ENCODE measurements at regions not wholly inside any gene's neighbourhood (a gene's known extent, or its start where the extent isn't known, plus 50 kb on each side); places are given as distances from the start of the nearest gene placed in this dataset.
"Not testable (repeated sequence)": the region's sequence is repeated elsewhere in the genome, so short reads cannot be mapped to it uniquely, and the experiment has no call there.

DNA sequence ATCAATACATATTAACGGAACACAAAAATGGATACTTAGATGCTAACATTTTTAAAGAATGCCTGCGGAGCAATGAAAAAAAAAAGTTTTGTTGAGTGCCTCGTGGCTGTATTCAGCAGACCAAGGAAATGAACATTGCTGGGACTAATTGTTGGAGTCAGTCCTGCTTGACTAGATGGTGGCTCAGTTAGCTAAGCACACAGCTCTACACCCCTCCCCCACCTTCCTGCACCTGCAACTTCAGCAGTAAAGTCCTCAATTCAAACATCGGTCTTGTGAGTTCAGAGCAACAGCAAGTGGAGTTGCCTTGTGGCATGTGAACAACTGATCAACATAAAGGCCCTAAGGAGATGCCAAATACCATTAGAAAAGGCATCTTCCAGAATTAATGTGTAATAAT lies 326.0 kb upstream of the NPSR1 start:
- no peak for DNase-seq

DNA sequence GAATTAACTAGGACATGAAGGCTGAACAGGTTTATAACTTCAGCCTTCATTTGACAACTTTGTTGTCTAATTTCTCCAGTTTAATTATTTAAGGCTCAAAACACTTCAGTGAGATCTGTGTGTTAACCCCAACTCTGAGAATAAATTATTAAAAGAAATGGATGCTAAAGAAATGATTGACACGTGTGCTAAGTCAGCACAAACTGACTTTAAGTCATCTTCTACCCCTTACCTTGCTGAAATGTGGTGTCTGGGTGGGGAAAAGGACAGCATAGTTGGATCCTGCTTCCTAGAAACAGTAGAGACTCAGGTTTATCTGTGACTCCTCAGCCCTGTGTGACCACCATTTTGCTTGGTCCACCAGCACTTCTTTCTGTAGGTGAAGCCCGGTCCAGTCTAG lies 324.8 kb upstream of the NPSR1 start:
- no peak for DNase-seq

GRCh38 chr7:34333925-34334324 lies 324.1 kb upstream of the NPSR1 start:
- no peak for DNase-seq

DNA sequence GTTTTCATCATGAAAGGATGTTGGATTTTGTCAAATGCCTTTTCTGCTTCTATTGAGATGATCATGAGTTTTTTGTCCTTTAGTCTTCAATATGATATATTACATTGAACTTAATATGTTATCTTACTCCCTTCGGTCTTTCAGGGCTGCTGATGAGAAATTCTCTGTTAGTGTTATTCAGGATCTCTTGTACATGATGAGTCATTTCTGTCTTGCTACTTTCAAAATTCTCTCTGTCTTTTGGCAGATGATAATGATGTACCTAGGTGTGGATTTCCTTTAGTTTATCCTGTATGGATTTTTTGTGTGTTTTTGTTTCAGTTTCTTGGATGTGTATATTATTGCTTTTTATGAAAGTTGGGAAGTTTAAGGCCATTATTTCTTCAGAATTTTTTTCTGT lies 320.9 kb upstream of the NPSR1 start:
- DNase-seq, result no peak

DNA sequence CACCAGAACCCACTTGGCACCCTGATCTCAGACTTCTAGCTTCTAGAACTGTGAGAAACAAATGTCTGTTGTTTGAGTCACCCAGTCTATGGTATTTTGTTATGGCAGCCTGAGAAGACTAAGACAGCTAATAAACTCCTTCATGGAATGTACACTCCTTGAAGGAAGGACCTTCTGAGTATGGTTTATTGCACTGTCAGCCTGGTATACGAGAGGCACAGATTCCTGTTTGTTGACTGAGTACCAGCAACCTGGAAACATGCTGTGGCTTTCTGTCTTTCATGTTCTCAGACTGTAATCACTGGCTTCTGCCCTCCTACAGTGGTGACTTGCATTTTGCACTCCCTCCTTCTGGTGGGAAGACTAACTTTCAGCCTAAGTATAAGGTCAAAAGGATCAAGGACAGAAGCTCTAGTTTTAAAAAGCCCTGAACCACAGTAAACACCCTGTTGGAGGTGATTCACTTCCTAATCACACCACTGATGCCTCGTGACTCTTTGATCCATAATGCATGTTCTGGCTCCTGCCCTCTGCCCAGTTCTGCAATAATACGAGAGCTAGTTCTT lies 319.0 kb upstream of the NPSR1 start:
- no peak for DNase-seq

DNA sequence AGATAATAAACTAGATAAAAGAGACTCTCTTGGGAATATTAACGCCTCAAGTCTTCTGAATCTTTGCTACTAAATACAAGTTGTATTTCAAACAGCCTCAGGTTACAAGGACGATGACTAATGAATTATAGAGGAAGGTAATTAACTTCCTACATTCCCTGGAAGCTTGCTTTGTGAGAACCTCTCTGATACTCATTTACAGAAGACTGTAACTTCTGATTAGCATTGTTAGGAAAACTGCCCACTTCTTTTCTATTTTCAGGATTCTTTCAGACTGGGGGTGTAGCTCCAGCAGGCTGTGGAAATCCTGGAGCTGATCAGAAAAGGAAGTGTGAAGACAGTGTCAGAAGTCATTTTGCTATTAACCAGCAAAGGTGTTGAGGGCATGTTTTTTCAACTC lies 316.7 kb upstream of the NPSR1 start:
- no peak for DNase-seq

- DNase-seq, result no peak
Observed at GRCh38 chr7:34342387-34342786, 315.6 kb upstream of the NPSR1 start.

DNA sequence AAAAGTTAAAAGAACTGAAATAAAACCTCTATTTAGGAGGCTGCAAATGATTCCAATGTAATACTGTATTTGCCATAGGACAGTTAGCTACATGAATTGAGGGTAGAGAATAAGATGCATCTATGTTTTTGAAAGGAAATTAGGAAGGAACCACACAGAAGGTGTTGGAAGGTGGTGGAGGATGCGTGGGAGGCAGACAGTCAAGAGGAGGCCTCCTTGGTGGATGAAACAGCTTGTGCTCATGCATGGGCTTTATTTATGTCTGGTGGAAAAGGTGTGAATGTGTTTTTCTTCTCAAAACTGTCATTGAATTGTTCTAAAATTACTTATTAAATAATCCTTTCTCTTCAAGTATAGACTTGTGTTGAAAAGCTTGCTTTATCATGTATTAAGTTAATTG lies 314.4 kb upstream of the NPSR1 start:
- peak in 14 of 58 donors; percentile 1 to 53 (median 19) for DNase-seq

- DNase-seq, result peak in 4 of 58 donors; percentile 1 to 14 (median 8)
Observed at GRCh38 chr7:34354011-34354410, 304.0 kb upstream of the NPSR1 start.

- DNase-seq, result no peak
Observed at GRCh38 chr7:34354899-34355298, 303.1 kb upstream of the NPSR1 start.

- DNase-seq, result no peak
Observed at GRCh38 chr7:34357068-34357467, 300.9 kb upstream of the NPSR1 start.

- DNase-seq, result no peak
Observed at GRCh38 chr7:34357946-34358345, 300.1 kb upstream of the NPSR1 start.

DNA sequence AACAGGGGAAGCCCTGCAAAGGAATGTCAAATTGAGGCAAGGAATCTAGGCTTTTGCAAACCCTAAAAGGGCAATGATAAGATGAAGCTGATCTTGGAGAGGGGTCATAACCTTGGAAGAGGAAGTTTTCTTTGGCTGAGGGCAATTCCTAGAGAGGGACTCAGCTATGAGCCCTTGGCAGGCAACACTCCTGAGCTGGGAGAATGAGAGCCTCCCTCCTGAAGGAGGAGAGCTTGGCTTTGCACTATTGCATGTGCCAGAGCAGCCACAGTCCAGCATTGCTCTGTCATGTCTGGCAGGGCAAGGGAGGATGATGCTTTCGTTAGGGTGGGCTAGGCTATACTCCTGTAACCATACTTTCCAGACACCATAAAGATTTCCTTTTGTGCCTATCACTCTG lies 299.4 kb upstream of the NPSR1 start:
- DNase-seq, result not testable (repeated sequence)

DNA sequence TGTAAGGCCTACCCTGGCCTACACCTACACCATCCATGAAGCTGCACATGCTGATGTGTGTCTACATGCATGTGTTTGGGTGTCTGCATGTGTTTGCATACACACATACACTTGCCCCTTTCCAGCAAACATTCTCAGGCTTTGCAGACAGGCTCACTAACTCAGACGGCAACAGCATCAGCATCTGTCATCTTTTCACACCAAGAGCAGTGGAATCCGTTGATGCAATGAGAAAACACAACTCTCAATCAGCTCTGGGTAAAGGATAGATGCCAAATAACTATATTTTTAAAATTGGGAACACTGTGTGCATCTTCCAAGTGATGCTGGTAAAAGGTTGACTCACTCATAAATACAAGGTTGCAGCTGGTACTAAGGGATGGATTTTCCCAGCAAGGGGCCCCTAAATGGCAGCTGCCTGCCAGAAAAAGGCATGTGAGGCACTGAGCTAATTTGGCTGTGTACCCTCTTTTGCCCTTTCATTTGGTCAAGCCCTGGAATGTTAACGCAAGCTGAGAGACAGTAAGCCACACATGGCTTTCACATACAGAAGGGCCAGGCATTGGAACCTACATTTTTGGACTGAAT lies 296.3 kb upstream of the NPSR1 start:
- peak in 29 of 58 donors; percentile 4 to 77 (median 34) for DNase-seq

DNA sequence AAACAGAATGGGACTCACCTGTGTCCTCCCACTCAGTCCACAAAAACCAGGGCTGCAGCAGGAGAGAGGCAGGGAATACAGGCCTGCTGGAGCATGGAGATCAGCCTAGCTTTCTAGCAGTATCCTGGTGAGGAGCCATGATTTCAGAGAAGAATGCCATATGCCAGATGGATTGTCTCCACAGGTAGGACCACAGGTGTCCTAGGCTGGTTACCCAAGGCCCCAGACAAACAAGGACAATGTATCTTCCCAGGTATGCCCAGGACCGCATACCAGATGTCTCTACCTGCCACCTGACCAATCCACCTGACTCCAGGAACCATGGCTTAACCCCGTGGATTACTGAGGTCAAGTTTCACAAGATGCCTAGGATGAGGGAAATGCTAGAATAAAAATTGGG lies 295.4 kb upstream of the NPSR1 start:
- no peak for DNase-seq

GRCh38 chr7:34364130-34364529 lies 293.9 kb upstream of the NPSR1 start:
- DNase-seq, result no peak

DNA sequence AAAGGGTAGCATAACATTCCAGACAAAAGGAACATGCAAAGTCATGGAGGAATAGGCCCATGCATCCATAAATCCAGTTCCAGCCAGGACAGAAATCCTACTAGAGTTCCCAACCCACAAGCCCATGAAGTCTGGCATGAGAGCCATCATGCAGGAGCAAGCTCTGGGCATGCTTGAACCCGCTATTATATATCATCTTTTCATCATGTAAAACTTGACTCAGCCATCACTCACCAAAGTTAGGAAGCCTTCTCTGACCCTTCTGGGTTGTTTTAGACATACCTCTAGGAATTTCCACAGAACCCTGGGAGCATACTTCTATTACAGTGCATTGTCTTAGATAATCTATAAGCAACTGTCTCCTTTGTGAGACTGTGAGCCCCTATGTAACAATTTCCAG lies 293.0 kb upstream of the NPSR1 start:
- DNase-seq, result no peak

DNA sequence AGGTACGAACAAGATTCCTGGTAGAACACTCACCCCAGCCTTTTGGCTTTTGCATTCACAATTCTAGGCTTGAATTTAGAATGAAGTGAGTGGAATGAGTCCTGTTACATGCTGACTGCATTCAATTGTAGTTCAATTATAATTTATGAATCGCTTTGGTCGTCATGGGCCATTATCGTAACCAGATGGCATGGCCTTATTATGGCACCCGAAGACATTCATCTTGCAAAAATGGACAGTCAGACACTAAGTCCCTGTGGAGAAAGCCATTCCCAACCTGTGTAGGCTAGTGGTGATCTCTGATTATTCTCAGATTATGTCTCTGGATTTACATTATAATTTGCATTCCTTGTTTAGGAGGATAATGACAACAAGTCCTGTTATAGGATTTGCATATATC lies 292.4 kb upstream of the NPSR1 start:
- no peak for DNase-seq

- DNase-seq, result no peak
Observed at GRCh38 chr7:34371922-34372321, 286.1 kb upstream of the NPSR1 start.

GRCh38 chr7:34373940-34374339 lies 284.1 kb upstream of the NPSR1 start:
- DNase-seq, result no peak

- no peak for DNase-seq
Observed at GRCh38 chr7:34382166-34382893, 275.7 kb upstream of the NPSR1 start.

DNA sequence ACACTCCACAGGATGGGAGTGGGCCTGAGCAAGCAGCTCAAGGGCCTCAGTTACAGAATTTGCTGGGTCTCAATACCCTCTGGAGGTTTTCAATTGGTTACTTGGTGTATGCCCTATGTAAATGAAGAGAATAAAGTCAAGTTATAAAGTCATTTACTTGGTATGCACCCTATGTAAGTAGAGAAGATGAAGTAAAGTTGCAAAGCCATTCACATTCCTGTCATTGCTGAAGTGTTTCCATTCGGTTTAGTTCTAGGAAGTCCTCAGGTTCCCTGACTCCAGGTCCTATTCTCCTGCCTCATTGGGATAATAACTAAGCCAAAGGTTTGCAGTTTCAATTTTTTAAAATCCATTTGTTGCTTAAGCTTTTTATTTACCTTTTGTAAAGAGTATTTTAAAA lies 272.6 kb upstream of the NPSR1 start:
- no peak for DNase-seq
